Ishikawa (cell line): ENCODE measurements at regions not wholly inside any gene's neighbourhood (a gene's known extent, or its start where the extent isn't known, plus 50 kb on each side); places are given as distances from the start of the nearest gene placed in this dataset.

ENCODE experiments used
- CEBPB ChIP-seq: IDR thresholded peaks from 2 replicates; pipeline ENCODE4 v1.6.1; 2012
- CREB1 ChIP-seq: IDR thresholded peaks from 2 replicates; pipeline ENCODE4 v1.6.1; 2012; ENCODE audit warnings: low read depth
- EGR1 ChIP-seq: IDR thresholded peaks from 2 replicates; pipeline ENCODE4 v1.6.1; 2012
- EP300 ChIP-seq: IDR thresholded peaks from 2 replicates; pipeline ENCODE4 v1.6.1; 2012; ENCODE audit warnings: borderline replicate concordance
- FOXM1 ChIP-seq: IDR thresholded peaks from 2 replicates; pipeline ENCODE4 v1.6.1; 2012; ENCODE audit warnings: low read depth, borderline replicate concordance
- MAX ChIP-seq: IDR thresholded peaks from 2 replicates; pipeline ENCODE4 v1.6.1; 2012
- NFIC ChIP-seq: IDR thresholded peaks from 2 replicates; pipeline ENCODE4 v1.6.1; 2012
- RAD21 ChIP-seq: IDR thresholded peaks from 2 replicates; pipeline ENCODE4 v1.6.1; 2012; ENCODE audit warnings: low read depth
- REST ChIP-seq: IDR thresholded peaks from 2 replicates; pipeline ENCODE4 v1.6.1; 2012; ENCODE audit warnings: low read depth, mild to moderate bottlenecking
- TAF1 ChIP-seq: IDR thresholded peaks from 2 replicates; pipeline ENCODE4 v1.6.1; 2012; ENCODE audit warnings: low read depth, mild to moderate bottlenecking
- TCF12 ChIP-seq: IDR thresholded peaks from 2 replicates; pipeline ENCODE4 v1.6.1; 2012; ENCODE audit warnings: low read depth
- TEAD4 ChIP-seq: IDR thresholded peaks from 2 replicates; pipeline ENCODE4 v1.6.1; 2012
- USF1 ChIP-seq: IDR thresholded peaks from 2 replicates; pipeline ENCODE4 v1.6.1; 2012
- YY1 ChIP-seq: IDR thresholded peaks from 2 replicates; pipeline ENCODE4 v1.6.1; 2012; ENCODE audit warnings: low read depth
- ZBTB7A ChIP-seq: IDR thresholded peaks from 2 replicates; pipeline ENCODE4 v1.6.1; 2012; ENCODE audit warnings: low read depth

- TF ChIP-seq REST (no peak), RAD21 (no peak), USF1 (no peak), CEBPB (no peak), MAX (no peak), EGR1 (no peak), TEAD4 (no peak), EP300 (no peak), NFIC (no peak), YY1 (no peak), FOXM1 (no peak), TCF12 (no peak), TAF1 (no peak), ZBTB7A (no peak), CREB1 (no peak)
Observed at GRCh38 chr2:21999522-21999921, 875.8 kb downstream of the TDRD15 start.

- TF ChIP-seq YY1, result no peak
- no peak for TF ChIP-seq TCF12
- TF ChIP-seq MAX, result no peak
- no peak for TF ChIP-seq TAF1
- no peak for TF ChIP-seq NFIC
- no peak for TF ChIP-seq EP300
- TF ChIP-seq ZBTB7A, result no peak
- TF ChIP-seq RAD21, result no peak
- no peak for TF ChIP-seq FOXM1
- TF ChIP-seq CREB1, result no peak
- TF ChIP-seq CEBPB, result no peak
- no peak for TF ChIP-seq EGR1
- TF ChIP-seq REST, result no peak
Observed at GRCh38 chr2:22002066-22002465, 878.3 kb downstream of the TDRD15 start.

GRCh38 chr2:22003270-22003669, 879.5 kb downstream of the TDRD15 start:
- TF ChIP-seq CREB1 (no peak), USF1 (no peak), REST (no peak), TAF1 (no peak), RAD21 (no peak), EP300 (no peak), CEBPB (no peak), EGR1 (no peak), MAX (no peak), TCF12 (no peak), FOXM1 (no peak), TEAD4 (no peak), ZBTB7A (no peak)

GRCh38 chr2:22011048-22011447, 887.3 kb downstream of the TDRD15 start:
- no peak for TF ChIP-seq CEBPB
- TF ChIP-seq USF1, result no peak
- no peak for TF ChIP-seq FOXM1
- no peak for TF ChIP-seq EGR1
- no peak for TF ChIP-seq REST
- TF ChIP-seq EP300, result no peak
- TF ChIP-seq TCF12, result no peak
- TF ChIP-seq TAF1, result no peak
